CD8-positive, alpha-beta memory T cell (primary cell): ENCODE measurements at regions not wholly inside any gene's neighbourhood (a gene's known extent, or its start where the extent isn't known, plus 50 kb on each side); places are given as distances from the start of the nearest gene placed in this dataset.

ENCODE experiments used
- CTCF ChIA-PET: fragments of 350-600 bp; sonication (Branson Sonifier 250); formaldehyde crosslinking; loops from one replicate; lab custom pipeline; 2021; ENCODE audit warnings: antibody characterized with exemption; lab: Charles Lee
- POLR2A ChIA-PET: fragments of 350-600 bp; sonication (Branson Sonifier 250); formaldehyde crosslinking; loops from one replicate; lab custom pipeline; 2021; ENCODE audit warnings: antibody characterized with exemption; lab: Charles Lee
- DNase-seq, 5 donors: peaks; one replicate each; pipeline versions ENCODE4 v3.0.0 to v3.0.0-alpha.2; 2020 to 2022; ENCODE audit warnings: mixed read lengths in 1 of 5
- H3K27ac ChIP-seq: one replicate; pipeline ENCODE4 v1.7.0; 2013; ENCODE audit warnings: low read depth, mild to moderate bottlenecking, low read length, moderate library complexity
- H3K27me3 ChIP-seq: 2 replicates; pipeline ENCODE4 v1.7.0; 2013; ENCODE audit warnings: low read length, mild to moderate bottlenecking; ENCODE audit not compliant: insufficient read depth, poor library complexity, severe bottlenecking
- H3K36me3 ChIP-seq: 2 replicates; pipeline ENCODE4 v1.7.0; 2013; ENCODE audit warnings: mild to moderate bottlenecking, low read length, moderate library complexity; ENCODE audit not compliant: insufficient read depth
- H3K4me1 ChIP-seq: 2 replicates; pipeline ENCODE4 v1.7.0; 2013; ENCODE audit warnings: mild to moderate bottlenecking, low read length, moderate library complexity; ENCODE audit not compliant: insufficient read depth
- H3K4me3 ChIP-seq: 2 replicates; pipeline ENCODE4 v1.7.0; 2013; ENCODE audit warnings: mild to moderate bottlenecking, low read length
- H3K9me3 ChIP-seq: 2 replicates; pipeline ENCODE4 v1.7.0; 2013; ENCODE audit warnings: mild to moderate bottlenecking, low read length
- H3K27ac Mint-ChIP-seq, 8 donors: one replicate each; pipeline ENCODE4 v1.8.0; 2020 to 2021; ENCODE audit warnings: mixed read lengths in 8 of 8, mild to moderate bottlenecking in 6 of 8, inconsistent platforms in 3 of 8, moderate library complexity in 3 of 8
- H3K27me3 Mint-ChIP-seq, 2 donors: one replicate each; pipeline ENCODE4 v1.8.0; 2020 to 2021; ENCODE audit warnings: mixed read lengths in 2 of 2, mild to moderate bottlenecking in 1 of 2, moderate library complexity in 1 of 2
- H3K36me3 Mint-ChIP-seq, 3 donors: one replicate each; pipeline ENCODE4 v1.8.0; 2020 to 2021; ENCODE audit warnings: mixed read lengths in 3 of 3, inconsistent platforms in 1 of 3, mild to moderate bottlenecking in 1 of 3
- H3K4me1 Mint-ChIP-seq, 3 donors: one replicate each; pipeline ENCODE4 v1.8.0; 2020 to 2021; ENCODE audit warnings: mixed read lengths in 3 of 3, inconsistent platforms in 1 of 3, mild to moderate bottlenecking in 1 of 3
- H3K4me3 Mint-ChIP-seq, 7 donors: one replicate each; pipeline ENCODE4 v1.8.0; 2020 to 2021; ENCODE audit warnings: mixed read lengths in 7 of 7, mild to moderate bottlenecking in 6 of 7, moderate library complexity in 4 of 7, inconsistent platforms in 2 of 7
- H3K9me3 Mint-ChIP-seq, 5 donors: one replicate each; pipeline ENCODE4 v1.8.0; 2020 to 2022; ENCODE audit warnings: mixed read lengths in 5 of 5, mild to moderate bottlenecking in 3 of 5, moderate library complexity in 2 of 5, inconsistent platforms in 1 of 5

DNA sequence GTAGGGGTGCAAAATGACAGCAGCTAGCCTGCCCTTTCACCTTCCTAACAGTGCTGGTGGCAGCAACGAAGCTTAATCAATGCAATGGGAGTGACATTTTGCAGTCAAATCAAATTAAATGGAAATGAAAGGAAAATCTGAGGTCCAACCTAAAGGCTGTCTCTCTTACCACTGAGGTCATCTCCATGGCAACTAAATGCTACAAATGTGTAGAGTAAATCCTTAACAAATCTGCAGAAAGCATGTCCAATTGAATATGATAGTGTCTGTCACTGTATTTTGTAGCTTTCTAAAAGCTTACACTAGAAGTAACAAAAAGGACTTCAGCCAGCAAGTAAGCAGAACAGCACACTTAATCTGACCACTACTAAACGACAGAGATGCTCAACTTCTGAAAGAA is 488.8 kb downstream of the BCAT1 start:
- H3K27ac Mint-ChIP-seq, result no peak overlapping the region
- no peak overlapping the region for H3K4me3 Mint-ChIP-seq
- Histone ChIP-seq H3K27ac (no peak overlapping the region), H3K36me3 (no peaks in the 10 kb centered on the region), H3K27me3 (no peaks in the 10 kb centered on the region), H3K4me3 (no peak overlapping the region), H3K9me3 (no peaks in the 10 kb centered on the region), H3K4me1 (no peaks in the 10 kb centered on the region)
- no peak for DNase-seq
- ChIA-PET CTCF (no interaction called here), POLR2A (no interaction called here)
- no peaks in the 10 kb centered on the region for H3K9me3 Mint-ChIP-seq
- no peaks in the 10 kb centered on the region for H3K4me1 Mint-ChIP-seq
- no peaks in the 10 kb centered on the region for H3K36me3 Mint-ChIP-seq
- H3K27me3 Mint-ChIP-seq, result no peaks in the 10 kb centered on the region

DNA sequence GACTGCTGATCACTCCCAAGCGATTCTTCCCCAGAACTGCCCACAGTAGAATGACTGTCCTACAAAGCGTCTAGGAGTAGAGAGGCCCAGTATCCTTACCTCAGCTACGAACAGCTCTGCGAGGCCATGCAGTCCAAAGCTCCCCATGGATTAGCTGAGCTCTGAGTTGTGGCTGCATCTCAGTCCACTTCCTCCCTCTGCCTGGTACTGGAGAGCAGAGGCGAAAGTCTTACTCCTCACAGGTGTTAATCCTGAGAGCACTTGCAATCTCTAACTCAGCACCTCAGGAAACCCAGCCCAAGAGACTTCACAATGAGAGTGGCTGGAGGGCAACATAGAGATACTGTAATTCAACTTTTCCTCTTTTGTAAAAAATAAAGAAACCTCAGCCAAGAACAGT is 493.1 kb downstream of the BCAT1 start:
- no peaks in the 10 kb centered on the region for H3K4me1 ChIP-seq
- no peaks in the 10 kb centered on the region for H3K36me3 ChIP-seq
- no peaks in the 10 kb centered on the region for H3K4me1 Mint-ChIP-seq
- no peaks in the 10 kb centered on the region for H3K27me3 Mint-ChIP-seq
- peaks cover 0 to 3% (median 0%) of the 10 kb centered on the region in 5 donors for H3K9me3 Mint-ChIP-seq
- ChIA-PET CTCF (no interaction called here), POLR2A (no interaction called here)
- H3K27me3 ChIP-seq, result no peaks in the 10 kb centered on the region
- no peak overlapping the region for H3K27ac ChIP-seq
- no peak overlapping the region for H3K4me3 ChIP-seq
- H3K36me3 Mint-ChIP-seq, result no peaks in the 10 kb centered on the region
- H3K27ac Mint-ChIP-seq, result no peak overlapping the region
- no peak for DNase-seq
- no peak overlapping the region for H3K4me3 Mint-ChIP-seq
- no peaks in the 10 kb centered on the region for H3K9me3 ChIP-seq

DNA sequence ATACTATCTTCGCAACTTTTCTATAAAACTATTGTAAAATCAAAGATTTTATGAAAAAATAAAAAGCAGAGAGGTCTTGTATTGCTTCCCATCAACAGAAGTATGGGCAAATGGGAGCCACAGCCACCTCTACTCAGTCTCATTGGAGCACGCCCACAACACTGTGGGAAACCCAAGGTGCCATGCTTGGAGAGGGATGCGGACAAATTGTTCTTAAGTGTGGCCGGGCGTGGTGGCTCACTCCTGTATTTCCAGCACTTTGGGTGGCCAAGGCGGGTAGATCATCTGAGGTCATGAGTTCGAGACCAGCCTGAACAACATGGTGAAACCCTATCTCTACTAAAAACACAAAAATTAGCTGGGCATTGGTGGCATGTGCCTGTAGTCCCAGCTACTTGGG is 498.2 kb upstream of the SOX5 start:
- Mint-ChIP-seq H3K36me3 (no peaks in the 10 kb centered on the region), H3K9me3 (peaks cover 0 to 7% (median 2%) of the 10 kb centered on the region in 5 donors), H3K27me3 (peaks cover 0 to 1% of the 10 kb centered on the region in 2 donors), H3K4me3 (no peak overlapping the region), H3K27ac (no peak overlapping the region), H3K4me1 (no peaks in the 10 kb centered on the region)
- Histone ChIP-seq H3K27me3 (no peaks in the 10 kb centered on the region), H3K27ac (no peak overlapping the region), H3K36me3 (no peaks in the 10 kb centered on the region), H3K4me1 (no peaks in the 10 kb centered on the region), H3K4me3 (no peak overlapping the region), H3K9me3 (no peaks in the 10 kb centered on the region)
- CTCF ChIA-PET, result no interaction called here
- no peak for DNase-seq
- POLR2A ChIA-PET, result no interaction called here

DNA sequence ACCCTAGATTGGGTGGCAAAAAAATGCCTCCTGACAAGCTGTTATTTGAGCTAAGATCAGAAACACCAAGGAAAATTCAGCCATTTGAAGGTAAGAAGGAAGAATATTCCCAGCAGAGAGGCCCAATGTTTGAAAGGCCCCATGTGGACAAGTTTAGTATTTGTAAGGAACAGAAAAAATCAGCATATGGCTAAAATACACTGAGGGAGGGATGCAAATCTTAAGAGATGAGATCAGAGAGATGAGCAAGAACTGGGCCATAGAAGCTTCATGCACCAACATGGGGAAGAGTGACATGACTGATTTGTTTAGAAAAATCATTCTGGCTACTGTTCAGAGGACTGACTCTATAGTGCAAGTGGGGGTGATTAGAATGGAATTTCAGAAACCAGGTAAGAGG is 496.8 kb upstream of the SOX5 start:
- no peak overlapping the region for H3K27ac Mint-ChIP-seq
- H3K9me3 Mint-ChIP-seq, result peaks cover 0 to 7% (median 2%) of the 10 kb centered on the region in 5 donors
- no peaks in the 10 kb centered on the region for H3K9me3 ChIP-seq
- no peak overlapping the region for H3K4me3 ChIP-seq
- H3K4me1 Mint-ChIP-seq, result no peaks in the 10 kb centered on the region
- no peaks in the 10 kb centered on the region for H3K27me3 ChIP-seq
- no peak for DNase-seq
- no peaks in the 10 kb centered on the region for H3K36me3 ChIP-seq
- POLR2A ChIA-PET, result no interaction called here
- H3K4me3 Mint-ChIP-seq, result no peak overlapping the region
- no peaks in the 10 kb centered on the region for H3K4me1 ChIP-seq
- H3K27me3 Mint-ChIP-seq, result peaks cover 0 to 1% of the 10 kb centered on the region in 2 donors
- CTCF ChIA-PET, result interaction anchor here (1.2 kb wide), 1 partner anchor 10 kb away, joined by 3 read pairs; no protein-coding TSS in a partner anchor
- H3K36me3 Mint-ChIP-seq, result no peaks in the 10 kb centered on the region
- H3K27ac ChIP-seq, result no peak overlapping the region

DNA sequence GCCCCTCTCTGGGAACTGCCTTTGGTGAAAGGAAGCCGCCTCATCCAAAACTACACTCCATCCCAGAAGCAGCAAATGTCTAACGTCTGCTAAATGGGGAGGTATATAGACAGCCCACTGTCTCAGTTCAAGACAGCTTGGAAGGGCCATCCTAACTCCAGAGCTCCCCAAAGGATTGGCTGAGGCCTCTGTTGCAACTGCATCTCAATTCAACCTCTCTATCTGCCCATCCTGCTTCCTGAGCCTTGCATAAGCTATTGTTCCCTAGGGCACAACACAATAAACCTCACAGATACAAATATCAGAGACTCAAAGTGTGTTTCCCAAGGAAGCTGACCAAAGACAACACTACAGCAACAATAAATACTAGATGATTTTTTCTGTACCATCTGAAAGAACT is 495.2 kb upstream of the SOX5 start:
- Mint-ChIP-seq H3K9me3 (peaks cover 0 to 7% (median 4%) of the 10 kb centered on the region in 5 donors), H3K27ac (no peak overlapping the region), H3K36me3 (no peaks in the 10 kb centered on the region), H3K27me3 (peaks cover 0 to 1% of the 10 kb centered on the region in 2 donors), H3K4me3 (no peak overlapping the region), H3K4me1 (no peaks in the 10 kb centered on the region)
- ChIA-PET CTCF (no interaction called here), POLR2A (no interaction called here)
- no peaks in the 10 kb centered on the region for H3K27me3 ChIP-seq
- no peaks in the 10 kb centered on the region for H3K36me3 ChIP-seq
- H3K4me1 ChIP-seq, result no peaks in the 10 kb centered on the region
- no peak for DNase-seq
- no peak overlapping the region for H3K4me3 ChIP-seq
- no peaks in the 10 kb centered on the region for H3K9me3 ChIP-seq
- H3K27ac ChIP-seq, result no peak overlapping the region

DNA sequence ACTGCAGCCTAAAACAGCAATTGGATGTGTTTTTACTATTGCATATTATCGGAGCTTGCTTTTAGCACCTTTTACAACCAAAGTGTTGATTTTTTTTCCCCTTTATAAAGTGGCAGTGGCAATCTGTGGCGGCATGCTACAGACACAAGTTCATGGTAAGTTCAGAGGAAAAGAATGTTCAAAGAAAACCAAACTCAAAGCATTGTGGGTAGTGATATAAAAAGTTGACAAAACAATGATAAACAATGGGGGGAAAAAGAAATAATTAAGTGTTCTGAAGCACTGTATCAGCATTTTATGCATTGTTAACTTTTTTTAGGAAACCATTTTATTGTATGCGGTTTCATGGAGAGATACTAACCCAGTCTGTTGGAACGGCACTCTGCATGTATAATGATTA is 492.0 kb upstream of the SOX5 start:
- H3K4me3 Mint-ChIP-seq, result no peak overlapping the region
- H3K27me3 ChIP-seq, result no peaks in the 10 kb centered on the region

DNA sequence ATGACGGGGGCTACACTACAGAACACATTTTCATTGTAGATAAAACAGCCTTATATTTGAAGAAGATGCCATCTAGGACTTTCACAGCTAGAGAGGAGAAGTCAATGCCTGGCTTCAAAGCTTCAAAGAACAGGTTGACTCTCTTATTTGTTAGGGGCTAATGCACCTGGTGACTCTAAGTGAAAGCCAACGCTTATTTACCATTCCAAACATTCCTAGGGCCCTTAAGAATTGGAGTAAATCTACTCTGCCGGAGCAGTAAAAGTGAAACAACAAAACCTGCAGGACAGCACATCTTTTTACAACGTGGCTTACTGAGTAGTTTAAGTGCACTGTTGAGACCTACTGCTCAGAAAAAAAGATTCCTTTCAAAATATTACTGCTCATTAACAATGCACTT is 487.2 kb upstream of the SOX5 start:
- Mint-ChIP-seq H3K4me1 (peaks cover 0 to 12% (median 0%) of the 10 kb centered on the region in 3 donors), H3K9me3 (peaks cover 0 to 2% (median 2%) of the 10 kb centered on the region in 5 donors), H3K27me3 (no peaks in the 10 kb centered on the region), H3K4me3 (no peak overlapping the region), H3K27ac (peak overlapping the region in 1 of 8 donors; percentile 20), H3K36me3 (no peaks in the 10 kb centered on the region)
- ChIA-PET CTCF (interaction anchor here (0.9 kb wide), 1 partner anchor 10 kb away, joined by 3 read pairs; no protein-coding TSS in a partner anchor), POLR2A (no interaction called here)
- DNase-seq, result no peak
- Histone ChIP-seq H3K27me3 (no peaks in the 10 kb centered on the region), H3K4me3 (no peak overlapping the region), H3K9me3 (no peaks in the 10 kb centered on the region), H3K4me1 (no peaks in the 10 kb centered on the region), H3K27ac (no peak overlapping the region), H3K36me3 (no peaks in the 10 kb centered on the region)

More for the DNA sequence above, 492.0 kb upstream of the SOX5 start:
- Histone ChIP-seq H3K4me1 (no peaks in the 10 kb centered on the region), H3K4me3 (no peak overlapping the region), H3K9me3 (no peaks in the 10 kb centered on the region), H3K36me3 (no peaks in the 10 kb centered on the region), H3K27ac (no peak overlapping the region)
- no peaks in the 10 kb centered on the region for H3K27me3 Mint-ChIP-seq
- no peak overlapping the region for H3K27ac Mint-ChIP-seq
- H3K9me3 Mint-ChIP-seq, result peaks cover 0 to 7% (median 2%) of the 10 kb centered on the region in 5 donors
- no peaks in the 10 kb centered on the region for H3K36me3 Mint-ChIP-seq
- ChIA-PET CTCF (no interaction called here), POLR2A (no interaction called here)
- H3K4me1 Mint-ChIP-seq, result no peaks in the 10 kb centered on the region
- DNase-seq, result no peak

DNA sequence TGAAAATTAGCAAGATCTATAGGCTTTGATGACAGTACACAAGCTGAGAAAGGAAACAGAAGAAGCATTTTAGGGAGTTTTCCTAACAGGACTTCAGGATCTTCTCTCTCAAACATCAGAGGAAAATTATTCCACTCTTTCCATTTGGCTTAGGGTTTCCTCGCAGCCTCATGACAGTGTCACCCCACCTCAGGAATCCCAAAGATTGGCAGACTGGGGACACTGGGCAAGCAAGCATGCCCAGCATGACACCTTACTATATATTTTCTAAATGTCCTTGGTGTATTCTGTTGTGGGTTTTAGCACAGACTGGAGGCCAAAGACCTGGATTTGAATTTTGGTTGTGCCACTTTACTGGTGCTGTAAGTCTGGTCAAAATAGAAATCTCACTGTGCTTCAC is 482.4 kb upstream of the SOX5 start:
- Mint-ChIP-seq H3K36me3 (no peaks in the 10 kb centered on the region), H3K9me3 (no peaks in the 10 kb centered on the region), H3K27ac (no peak overlapping the region), H3K27me3 (peaks cover 0 to 1% of the 10 kb centered on the region in 2 donors), H3K4me3 (no peak overlapping the region), H3K4me1 (peaks cover 0 to 12% (median 0%) of the 10 kb centered on the region in 3 donors)
- no peak overlapping the region for H3K4me3 ChIP-seq
- H3K4me1 ChIP-seq, result no peaks in the 10 kb centered on the region
- DNase-seq, result no peak
- no peaks in the 10 kb centered on the region for H3K9me3 ChIP-seq
- H3K27ac ChIP-seq, result no peak overlapping the region
- ChIA-PET CTCF (no interaction called here), POLR2A (no interaction called here)
- no peaks in the 10 kb centered on the region for H3K36me3 ChIP-seq
- no peaks in the 10 kb centered on the region for H3K27me3 ChIP-seq

DNA sequence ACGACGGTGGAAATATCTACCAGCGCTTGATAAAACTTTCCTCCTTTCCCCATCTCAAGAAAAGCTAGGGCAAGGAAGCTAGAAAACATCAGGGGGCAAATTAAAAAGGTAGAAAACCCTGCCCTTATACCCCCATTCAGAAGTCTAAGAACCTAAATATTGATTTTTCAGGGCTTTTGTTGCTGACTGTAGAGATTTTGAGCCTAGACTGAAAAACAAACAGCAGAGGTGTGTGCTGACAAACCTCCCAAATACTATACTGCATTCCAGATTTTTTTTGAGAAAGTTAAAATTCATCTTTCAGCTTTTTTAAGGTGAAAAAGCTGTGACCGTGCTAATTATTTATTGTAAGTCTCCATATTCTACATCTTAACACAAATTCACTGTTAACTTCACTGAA is 478.3 kb upstream of the SOX5 start:
- Mint-ChIP-seq H3K9me3 (peaks cover 0 to 3% (median 0%) of the 10 kb centered on the region in 5 donors), H3K4me1 (peaks cover 0 to 8% (median 0%) of the 10 kb centered on the region in 3 donors), H3K27ac (no peak overlapping the region), H3K27me3 (peaks cover 0 to 7% of the 10 kb centered on the region in 2 donors), H3K36me3 (no peaks in the 10 kb centered on the region), H3K4me3 (no peak overlapping the region)
- Histone ChIP-seq H3K27me3 (no peaks in the 10 kb centered on the region), H3K9me3 (no peaks in the 10 kb centered on the region), H3K4me3 (no peak overlapping the region), H3K4me1 (no peaks in the 10 kb centered on the region), H3K36me3 (no peaks in the 10 kb centered on the region), H3K27ac (no peak overlapping the region)
- ChIA-PET CTCF (no interaction called here), POLR2A (no interaction called here)
- no peak for DNase-seq
